PC-9 (cell line): ENCODE measurements at regions not wholly inside any gene's neighbourhood (a gene's known extent, or its start where the extent isn't known, plus 50 kb on each side); places are given as distances from the start of the nearest gene placed in this dataset.

Experiments used
- BruUV-seq: library from RNA; stranded (reverse); fragments of 400-500 nt; replicated peaks from 2 replicates; lab custom pipeline; 2021; lab: Mats Ljungman, UMichigan
- CTCF ChIA-PET: fragments of 300-600 bp; sonication (Branson Sonifier 250); formaldehyde crosslinking; loops from one replicate; lab custom pipeline; 2022; ENCODE audit warnings: antibody characterized with exemption; lab: Charles Lee
- POLR2A ChIA-PET: fragments of 300-600 bp; sonication (Branson Sonifier 250); formaldehyde crosslinking; loops from one replicate; lab custom pipeline; 2022; ENCODE audit warnings: antibody characterized with exemption; ENCODE audit not compliant: unreplicated experiment; lab: Charles Lee
- DNase-seq, 2 experiments: peaks; one replicate each; pipeline versions ENCODE4 v3.0.0 to v3.0.0-alpha.2; 2015 to 2022; ENCODE audit warnings: mixed read lengths in 1 of 2
- H2AFZ ChIP-seq: fragments of 200-600 bp; sonication (generic); 2 replicates; pipeline ENCODE4 v1.8.1; 2017; ENCODE audit warnings: antibody characterized with exemption
- H3F3A ChIP-seq: fragments of 200-600 bp; sonication (generic); 2 replicates; pipeline ENCODE4 v1.8.1; 2017; ENCODE audit warnings: antibody characterized with exemption, mild to moderate bottlenecking, low read depth; ENCODE audit not compliant: insufficient read depth
- H3K27ac ChIP-seq: fragments of 200-600 bp; sonication (generic); 2 replicates; pipeline ENCODE4 v1.6.1; 2016; ENCODE audit warnings: mixed run types
- H3K27me3 ChIP-seq: fragments of 200-600 bp; sonication (generic); 2 replicates; pipeline ENCODE4 v1.6.1; 2016; ENCODE audit warnings: low read depth, mixed run types; ENCODE audit not compliant: insufficient read depth
- H3K36me3 ChIP-seq: fragments of 200-600 bp; sonication (generic); 2 replicates; pipeline ENCODE4 v1.6.1; 2016; ENCODE audit warnings: low read depth, mixed run types
- H3K4me1 ChIP-seq: fragments of 200-600 bp; sonication (generic); replicated peaks from 2 replicates; pipeline ENCODE4 v1.6.1; 2016; ENCODE audit warnings: mixed run types; ENCODE audit not compliant: insufficient read depth
- H3K4me2 ChIP-seq: fragments of 200-600 bp; sonication (generic); 2 replicates; pipeline ENCODE4 v1.6.1; 2017; ENCODE audit warnings: mixed run types
- H3K4me3 ChIP-seq: fragments of 200-600 bp; sonication (generic); 2 replicates; pipeline ENCODE4 v1.6.1; 2016; ENCODE audit warnings: mixed run types
- H3K79me2 ChIP-seq: fragments of 200-600 bp; sonication (generic); 2 replicates; pipeline ENCODE4 v1.6.1; 2017; ENCODE audit warnings: low read depth, mixed run types
- H3K9me2 ChIP-seq: fragments of 200-600 bp; sonication (generic); 2 replicates; pipeline ENCODE4 v1.8.1; 2017; ENCODE audit warnings: mild to moderate bottlenecking; ENCODE audit not compliant: insufficient read depth
- H3K9me3 ChIP-seq: fragments of 200-600 bp; sonication (generic); 2 replicates; pipeline ENCODE4 v1.8.1; 2016; ENCODE audit warnings: low read depth; ENCODE audit not compliant: insufficient read depth
- H4K20me1 ChIP-seq: fragments of 200-600 bp; sonication (generic); 2 replicates; pipeline ENCODE4 v1.8.1; 2017; ENCODE audit not compliant: insufficient read depth
- CTCF ChIP-seq: fragments of 200-600 bp; sonication (generic); conservative IDR thresholded peaks from 2 replicates; pipeline ENCODE4 v1.6.1; 2017; ENCODE audit warnings: mixed run types, antibody characterized with exemption, mild to moderate bottlenecking, moderate library complexity
- EZH2 ChIP-seq: fragments of 200-600 bp; sonication (generic); IDR thresholded peaks from 2 replicates; pipeline ENCODE4 v1.8.0; 2017; ENCODE audit warnings: antibody characterized with exemption, low read depth
- intact Hi-C: fragments of 100-400 bp; cut with micrococcal nuclease; formaldehyde crosslinking; loops from one replicate; pipeline ENCODE4 v1.10.0; 2022; ENCODE audit not compliant: unreplicated experiment

GRCh38 chr13:108527844-108528243, 101.6 kb upstream of the MYO16 start:
- H3K9me2 ChIP-seq, result no peaks in the 10 kb centered on the region
- no peak overlapping the region for H2AFZ ChIP-seq
- no peaks in the 10 kb centered on the region for H3K9me3 ChIP-seq
- H3F3A ChIP-seq, result no peaks in the 10 kb centered on the region
- H3K79me2 ChIP-seq, result no peaks in the 10 kb centered on the region
- POLR2A ChIA-PET, result no interaction called here
- no peak overlapping the region for H3K4me2 ChIP-seq
- TF ChIP-seq CTCF (no peak), EZH2 (no peak)
- no peak overlapping the region for H3K27ac ChIP-seq
- peaks cover 23% of the 10 kb centered on the region for H3K27me3 ChIP-seq
- no peaks in the 10 kb centered on the region; the same call in 1 of the 2 replicates for H4K20me1 ChIP-seq
- no peak overlapping the region for H3K4me3 ChIP-seq
- H3K4me1 ChIP-seq, result no peaks in the 10 kb centered on the region
- BruUV-seq, result no TSS peak
- CTCF ChIA-PET, result no interaction called here
- H3K36me3 ChIP-seq, result no peaks in the 10 kb centered on the region
- DNase-seq, result no peak
- intact Hi-C loops, result no loop called here

- no peak overlapping the region for H3K4me3 ChIP-seq
- ChIA-PET CTCF (no interaction called here), POLR2A (no interaction called here)
- H3K4me1 ChIP-seq, result no peaks in the 10 kb centered on the region
- H3K9me3 ChIP-seq, result no peaks in the 10 kb centered on the region
- no peaks in the 10 kb centered on the region for H3K9me2 ChIP-seq
- no peaks in the 10 kb centered on the region for H3F3A ChIP-seq
- no peaks in the 10 kb centered on the region for H3K36me3 ChIP-seq
- peaks cover 19% of the 10 kb centered on the region for H3K27me3 ChIP-seq
- H3K27ac ChIP-seq, result no peak overlapping the region
- no peaks in the 10 kb centered on the region; the same call in 1 of the 2 replicates for H4K20me1 ChIP-seq
- no peak overlapping the region for H3K4me2 ChIP-seq
- TF ChIP-seq EZH2, result no peak
- no peak for TF ChIP-seq CTCF
- intact Hi-C loops, result no loop called here
- no peaks in the 10 kb centered on the region for H3K79me2 ChIP-seq
- no peak overlapping the region for H2AFZ ChIP-seq
- no TSS peak for BruUV-seq
- no peak for DNase-seq
These were observed 101.1 kb upstream of the MYO16 start for GRCh38 chr13:108528303-108528702.

- no peak for DNase-seq
- H3K27me3 ChIP-seq, result no peaks in the 10 kb centered on the region; the same call in 1 of the 2 replicates
- no peaks in the 10 kb centered on the region for H3K79me2 ChIP-seq
- H3K9me3 ChIP-seq, result no peaks in the 10 kb centered on the region
- ChIA-PET CTCF (no interaction called here), POLR2A (no interaction called here)
- no peaks in the 10 kb centered on the region for H3F3A ChIP-seq
- no peaks in the 10 kb centered on the region for H3K9me2 ChIP-seq
- no peak overlapping the region for H3K4me2 ChIP-seq
- H4K20me1 ChIP-seq, result no peaks in the 10 kb centered on the region
- H2AFZ ChIP-seq, result no peak overlapping the region
- no peaks in the 10 kb centered on the region for H3K36me3 ChIP-seq
- no peak for TF ChIP-seq EZH2
- TF ChIP-seq CTCF, result no peak
- intact Hi-C loops, result no loop called here
- H3K4me1 ChIP-seq, result no peaks in the 10 kb centered on the region
- H3K4me3 ChIP-seq, result no peak overlapping the region
- BruUV-seq, result no TSS peak
- no peak overlapping the region for H3K27ac ChIP-seq
These were observed 95.6 kb upstream of the MYO16 start for GRCh38 chr13:108533842-108534241.
